ENCODE measurements at regions not wholly inside any gene's neighbourhood (a gene's known extent, or its start where the extent isn't known, plus 50 kb on each side); places are given as distances from the start of the nearest gene placed in this dataset.

DNA sequence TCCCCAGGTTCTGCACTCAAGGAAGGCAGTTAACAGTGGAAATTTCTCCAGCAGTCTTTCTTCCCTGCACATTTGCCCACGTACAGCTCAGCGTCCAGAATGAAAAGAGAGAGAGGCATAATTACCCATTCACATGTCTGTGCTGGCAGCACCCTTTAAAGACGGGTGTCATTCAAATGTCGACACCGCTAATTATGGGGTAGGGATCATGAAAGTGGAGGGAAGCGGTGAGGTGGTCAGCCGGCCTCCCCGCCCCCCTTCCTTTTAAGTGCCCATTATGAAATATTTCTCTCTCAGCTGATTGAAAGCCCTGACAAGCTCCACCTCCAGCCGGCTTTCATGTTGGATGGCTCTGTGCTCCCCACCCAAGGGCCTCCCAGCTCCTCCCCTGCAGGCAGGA, 246.1 kb downstream of the BMP7 start:
- TF ChIP-seq EZH2 (IDR thresholded peaks at IDR 0.05): no peak
- no peak for TF ChIP-seq POLR2AphosphoS5 (IDR thresholded peaks at IDR 0.05; ENCODE audit: borderline replicate concordance, low read depth, low read length)
